ENCODE measurements at regions not wholly inside any gene's neighbourhood (a gene's known extent, or its start where the extent isn't known, plus 50 kb on each side); places are given as distances from the start of the nearest gene placed in this dataset.

DNA sequence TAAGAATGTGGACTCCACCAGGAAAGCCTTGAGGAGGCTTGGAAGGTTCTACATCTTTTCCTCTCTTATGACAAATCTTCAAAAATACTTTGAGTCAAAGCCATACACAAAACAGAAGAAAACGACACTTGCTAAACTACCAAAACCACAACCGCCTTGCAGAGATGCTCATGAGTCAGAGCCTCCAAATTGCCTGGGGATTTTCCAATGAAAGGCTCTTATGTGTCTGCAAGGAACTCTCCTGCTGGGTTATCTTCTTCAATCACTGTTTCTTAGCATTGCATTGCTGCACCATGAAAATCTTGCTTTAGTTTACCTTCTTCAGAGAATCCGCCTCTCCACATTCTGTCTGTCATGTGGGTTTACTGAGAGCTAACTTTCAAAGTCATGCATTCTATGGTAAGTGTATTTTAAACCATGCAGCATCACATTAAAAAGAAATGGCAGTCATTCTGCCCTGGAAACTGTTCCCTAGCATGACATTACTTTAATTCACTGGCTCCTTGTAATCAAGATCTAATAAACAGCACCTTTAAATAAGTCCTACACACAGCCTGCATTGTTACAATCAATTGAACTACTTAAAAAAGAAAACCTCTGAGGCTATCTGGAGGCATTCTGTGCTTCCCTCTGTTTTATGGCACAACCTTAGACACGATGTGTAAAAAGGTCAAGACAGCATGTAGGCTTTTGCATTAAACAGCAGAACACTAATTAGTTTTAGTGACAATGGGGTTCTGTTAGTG, 210.0 kb upstream of the FOXD3 start:
- H3K27ac ChIP-seq (replicated peaks), result no peak overlapping the region

DNA sequence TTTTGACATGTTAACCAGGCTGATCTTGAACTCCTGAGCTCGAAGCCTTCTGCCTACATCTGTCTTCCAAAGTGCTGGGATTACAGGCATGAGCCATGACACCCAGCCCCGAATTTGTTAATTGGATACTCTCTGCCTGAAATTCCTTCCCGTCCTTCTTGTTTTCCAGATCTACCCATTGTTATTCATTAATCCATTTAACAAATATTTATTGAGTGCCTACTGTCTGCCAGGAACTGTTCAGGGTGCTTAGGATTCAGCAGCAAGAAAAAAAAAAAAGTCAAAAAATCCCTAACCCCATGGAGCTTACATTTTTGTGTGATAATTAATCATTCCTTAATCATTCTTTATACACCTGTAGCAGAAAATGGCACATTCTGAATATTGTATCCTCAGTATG, 206.8 kb upstream of the FOXD3 start:
- TF ChIP-seq POLR2AphosphoS5 (IDR thresholded peaks at IDR 0.05; ENCODE audit: low read depth), result no peak
- Histone ChIP-seq H3K27ac (replicated peaks) (no peak overlapping the region), H3K4me3 (replicated peaks; ENCODE audit: insufficient read depth, low read length) (no peak overlapping the region), H3K27me3 (ENCODE audit: insufficient read depth, poor library complexity, severe bottlenecking) (peaks cover 2% of the 10 kb centered on the region)
- no peak for DNase-seq (ENCODE audit: low read depth in 1 of 2, low spot score in 1 of 2)

More for the DNA sequence above, 210.0 kb upstream of the FOXD3 start:
- no peak overlapping the region for H3K4me3 ChIP-seq (replicated peaks; ENCODE audit: insufficient read depth, low read length)
- no peak for DNase-seq (ENCODE audit: low read depth in 1 of 2, low spot score in 1 of 2)
- peaks cover 4% of the 10 kb centered on the region for H3K27me3 ChIP-seq (ENCODE audit: insufficient read depth, poor library complexity, severe bottlenecking)
- TF ChIP-seq POLR2AphosphoS5 (IDR thresholded peaks at IDR 0.05; ENCODE audit: low read depth) (no peak), SPI1 (IDR thresholded peaks at IDR 0.05; ENCODE audit: borderline replicate concordance, low read depth) (no peak), GABPA (IDR thresholded peaks at IDR 0.05; ENCODE audit: low read depth) (no peak)
- TF ChIP-seq, protein P1, sequence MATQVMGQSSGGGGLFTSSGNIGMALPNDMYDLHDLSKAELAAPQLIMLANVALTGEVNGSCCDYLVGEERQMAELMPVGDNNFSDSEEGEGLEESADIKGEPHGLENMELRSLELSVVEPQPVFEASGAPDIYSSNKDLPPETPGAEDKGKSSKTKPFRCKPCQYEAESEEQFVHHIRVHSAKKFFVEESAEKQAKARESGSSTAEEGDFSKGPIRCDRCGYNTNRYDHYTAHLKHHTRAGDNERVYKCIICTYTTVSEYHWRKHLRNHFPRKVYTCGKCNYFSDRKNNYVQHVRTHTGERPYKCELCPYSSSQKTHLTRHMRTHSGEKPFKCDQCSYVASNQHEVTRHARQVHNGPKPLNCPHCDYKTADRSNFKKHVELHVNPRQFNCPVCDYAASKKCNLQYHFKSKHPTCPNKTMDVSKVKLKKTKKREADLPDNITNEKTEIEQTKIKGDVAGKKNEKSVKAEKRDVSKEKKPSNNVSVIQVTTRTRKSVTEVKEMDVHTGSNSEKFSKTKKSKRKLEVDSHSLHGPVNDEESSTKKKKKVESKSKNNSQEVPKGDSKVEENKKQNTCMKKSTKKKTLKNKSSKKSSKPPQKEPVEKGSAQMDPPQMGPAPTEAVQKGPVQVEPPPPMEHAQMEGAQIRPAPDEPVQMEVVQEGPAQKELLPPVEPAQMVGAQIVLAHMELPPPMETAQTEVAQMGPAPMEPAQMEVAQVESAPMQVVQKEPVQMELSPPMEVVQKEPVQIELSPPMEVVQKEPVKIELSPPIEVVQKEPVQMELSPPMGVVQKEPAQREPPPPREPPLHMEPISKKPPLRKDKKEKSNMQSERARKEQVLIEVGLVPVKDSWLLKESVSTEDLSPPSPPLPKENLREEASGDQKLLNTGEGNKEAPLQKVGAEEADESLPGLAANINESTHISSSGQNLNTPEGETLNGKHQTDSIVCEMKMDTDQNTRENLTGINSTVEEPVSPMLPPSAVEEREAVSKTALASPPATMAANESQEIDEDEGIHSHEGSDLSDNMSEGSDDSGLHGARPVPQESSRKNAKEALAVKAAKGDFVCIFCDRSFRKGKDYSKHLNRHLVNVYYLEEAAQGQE (IDR thresholded peaks at IDR 0.05; ENCODE audit: insufficient replicate concordance, low read depth), result no peak
- TF ChIP-seq, protein P2, sequence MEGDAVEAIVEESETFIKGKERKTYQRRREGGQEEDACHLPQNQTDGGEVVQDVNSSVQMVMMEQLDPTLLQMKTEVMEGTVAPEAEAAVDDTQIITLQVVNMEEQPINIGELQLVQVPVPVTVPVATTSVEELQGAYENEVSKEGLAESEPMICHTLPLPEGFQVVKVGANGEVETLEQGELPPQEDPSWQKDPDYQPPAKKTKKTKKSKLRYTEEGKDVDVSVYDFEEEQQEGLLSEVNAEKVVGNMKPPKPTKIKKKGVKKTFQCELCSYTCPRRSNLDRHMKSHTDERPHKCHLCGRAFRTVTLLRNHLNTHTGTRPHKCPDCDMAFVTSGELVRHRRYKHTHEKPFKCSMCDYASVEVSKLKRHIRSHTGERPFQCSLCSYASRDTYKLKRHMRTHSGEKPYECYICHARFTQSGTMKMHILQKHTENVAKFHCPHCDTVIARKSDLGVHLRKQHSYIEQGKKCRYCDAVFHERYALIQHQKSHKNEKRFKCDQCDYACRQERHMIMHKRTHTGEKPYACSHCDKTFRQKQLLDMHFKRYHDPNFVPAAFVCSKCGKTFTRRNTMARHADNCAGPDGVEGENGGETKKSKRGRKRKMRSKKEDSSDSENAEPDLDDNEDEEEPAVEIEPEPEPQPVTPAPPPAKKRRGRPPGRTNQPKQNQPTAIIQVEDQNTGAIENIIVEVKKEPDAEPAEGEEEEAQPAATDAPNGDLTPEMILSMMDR (IDR thresholded peaks at IDR 0.05; ENCODE audit: insufficient read depth, low read length), result no peak

DNA sequence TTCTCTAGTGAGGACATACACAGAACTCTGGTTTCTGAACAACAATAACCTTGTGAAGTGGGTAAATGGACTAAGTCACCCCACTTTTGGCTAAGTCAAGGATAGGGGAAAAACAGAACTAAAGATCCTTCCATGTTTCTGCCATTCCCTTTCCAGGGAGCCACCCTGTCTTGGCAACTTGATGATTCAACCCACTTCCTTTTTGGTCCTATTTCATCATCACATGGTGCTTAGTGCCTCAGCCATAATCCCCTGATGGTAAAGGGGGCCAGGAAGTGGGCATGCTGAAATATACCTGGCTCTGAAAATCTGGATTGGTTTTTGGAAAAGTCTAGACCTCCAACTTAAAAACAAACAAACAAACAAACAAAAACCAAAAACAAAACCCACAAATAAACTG, 206.4 kb upstream of the FOXD3 start:
- no peak overlapping the region for H3K4me3 ChIP-seq (replicated peaks; ENCODE audit: insufficient read depth, low read length)
- peaks cover 2% of the 10 kb centered on the region for H3K27me3 ChIP-seq (ENCODE audit: insufficient read depth, poor library complexity, severe bottlenecking)
- TF ChIP-seq SPI1 (IDR thresholded peaks at IDR 0.05; ENCODE audit: borderline replicate concordance, low read depth) (no peak), POLR2AphosphoS5 (IDR thresholded peaks at IDR 0.05; ENCODE audit: low read depth) (no peak), GABPA (IDR thresholded peaks at IDR 0.05; ENCODE audit: low read depth) (no peak)
- TF ChIP-seq, protein P2 (IDR thresholded peaks at IDR 0.05; ENCODE audit: insufficient read depth, low read length), result no peak
- TF ChIP-seq, protein P1 (IDR thresholded peaks at IDR 0.05; ENCODE audit: insufficient replicate concordance, low read depth), result no peak
- H3K27ac ChIP-seq (replicated peaks), result no peak overlapping the region
- peak in 1 of 2 experiments; percentile 14 for DNase-seq (ENCODE audit: low read depth in 1 of 2, low spot score in 1 of 2)

DNA sequence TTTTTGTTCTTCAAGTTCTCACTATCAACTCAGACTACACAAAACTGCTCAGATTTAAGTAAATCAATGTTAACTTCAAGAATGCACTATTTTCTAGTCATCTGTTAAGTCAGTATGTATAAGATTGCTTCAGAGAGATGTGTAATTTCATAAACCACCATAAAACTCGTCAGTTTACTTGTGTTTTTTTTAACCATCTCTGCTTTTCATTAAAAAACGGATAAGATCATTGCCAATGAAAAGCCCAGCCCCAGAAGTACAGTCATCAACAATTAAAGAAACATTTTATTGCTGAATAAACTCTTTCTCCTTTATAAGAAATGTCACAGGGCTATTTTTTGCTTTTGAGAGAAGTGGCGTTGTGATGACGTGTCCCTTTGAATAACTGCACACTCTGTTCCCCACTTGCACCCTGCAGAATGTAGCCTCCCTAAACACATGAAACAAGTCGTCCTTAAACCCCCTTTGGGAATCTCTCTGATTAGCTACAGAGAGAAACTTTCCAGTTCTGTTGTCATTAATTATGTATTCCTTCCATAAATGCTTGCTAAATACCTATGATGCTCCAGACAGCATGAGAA, 202.7 kb upstream of the FOXD3 start:
- TF ChIP-seq SPI1 (IDR thresholded peaks at IDR 0.05; ENCODE audit: borderline replicate concordance, low read depth) (no peak), GABPA (IDR thresholded peaks at IDR 0.05; ENCODE audit: low read depth) (no peak), POLR2AphosphoS5 (IDR thresholded peaks at IDR 0.05; ENCODE audit: low read depth) (no peak)
- TF ChIP-seq, protein P1 (IDR thresholded peaks at IDR 0.05; ENCODE audit: insufficient replicate concordance, low read depth), result no peak
- TF ChIP-seq, protein P2 (IDR thresholded peaks at IDR 0.05; ENCODE audit: insufficient read depth, low read length), result no peak
- DNase-seq (ENCODE audit: low read depth in 1 of 2, low spot score in 1 of 2), result no peak
- peaks cover 2% of the 10 kb centered on the region for H3K27me3 ChIP-seq (ENCODE audit: insufficient read depth, poor library complexity, severe bottlenecking)
- no peak overlapping the region for H3K27ac ChIP-seq (replicated peaks)
- no peak overlapping the region for H3K4me3 ChIP-seq (replicated peaks; ENCODE audit: insufficient read depth, low read length)
